CD4-positive, alpha-beta T cell treated with Interleukin-1 beta for 1 hour (primary cell): ENCODE measurements at regions not wholly inside any gene's neighbourhood (a gene's known extent, or its start where the extent isn't known, plus 50 kb on each side); places are given as distances from the start of the nearest gene placed in this dataset.
"Not testable (repeated sequence)": the region's sequence is repeated elsewhere in the genome, so short reads cannot be mapped to it uniquely, and the experiment has no call there.

ENCODE experiments used
- DNase-seq, 2 donors: peaks; one replicate each; pipeline ENCODE4 v3.0.0-alpha.2; 2020 to 2022

DNA sequence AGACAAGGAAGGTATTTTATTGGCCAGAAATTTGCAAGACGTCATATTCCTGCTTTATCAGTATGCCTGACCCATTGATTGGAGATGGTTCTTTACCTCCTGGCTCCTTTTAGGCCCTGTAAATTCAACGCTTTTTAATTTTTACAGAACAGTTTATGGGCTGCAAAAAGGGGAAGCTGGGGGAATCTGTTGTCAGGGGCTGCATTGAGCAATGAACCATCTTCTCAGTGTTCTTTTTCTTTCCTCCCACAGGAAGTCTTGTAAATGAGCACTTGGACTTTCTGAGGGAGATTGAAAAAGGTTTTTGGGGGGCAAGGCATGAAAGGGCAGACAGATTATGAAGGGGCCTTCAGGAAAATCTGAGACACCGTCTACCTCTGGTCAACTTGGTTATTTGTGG lies 503.6 kb upstream of the TNP1 start:
- DNase-seq = no peak

DNA sequence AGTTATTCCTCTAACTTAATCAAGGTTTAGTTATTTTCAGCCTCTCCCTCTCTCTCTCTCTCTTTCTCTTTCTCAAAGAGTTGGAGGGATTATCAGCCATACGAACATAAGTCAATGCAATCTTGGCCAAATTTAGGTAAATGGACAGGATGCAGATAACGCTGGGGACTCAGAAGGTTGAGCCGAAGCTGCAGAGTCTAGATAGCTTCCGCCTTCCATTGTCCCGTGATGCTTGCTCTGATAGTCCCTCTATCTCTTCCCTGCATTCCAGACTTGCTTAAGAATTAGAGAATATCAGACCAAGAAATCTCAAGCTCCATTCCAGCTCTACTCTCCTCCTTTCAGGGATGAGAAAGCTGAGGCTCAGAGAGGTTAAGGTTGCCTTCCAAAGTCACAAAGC lies 502.8 kb upstream of the TNP1 start:
- no peak for DNase-seq

DNA sequence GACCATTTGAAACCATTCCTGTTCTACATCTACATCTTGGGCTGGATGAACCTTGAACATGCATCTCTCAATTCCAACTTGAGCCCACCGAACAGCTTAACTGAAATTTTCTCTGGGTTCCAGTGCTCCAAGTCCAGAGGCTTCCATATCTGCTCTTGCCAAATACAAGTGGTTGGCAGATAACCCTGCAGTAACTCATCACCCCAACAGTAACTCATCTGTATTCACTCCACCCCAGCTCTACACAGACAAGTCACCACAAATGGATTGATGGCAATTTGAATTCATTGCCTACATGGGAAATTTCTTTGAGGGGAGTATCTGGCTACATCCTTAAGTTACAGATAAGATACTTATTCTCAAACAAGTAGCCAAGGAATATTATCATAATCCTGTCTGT lies 502.4 kb upstream of the TNP1 start:
- no peak for DNase-seq

GRCh38 chr2:217361483-217361880 lies 501.6 kb upstream of the TNP1 start:
- no peak for DNase-seq

DNA sequence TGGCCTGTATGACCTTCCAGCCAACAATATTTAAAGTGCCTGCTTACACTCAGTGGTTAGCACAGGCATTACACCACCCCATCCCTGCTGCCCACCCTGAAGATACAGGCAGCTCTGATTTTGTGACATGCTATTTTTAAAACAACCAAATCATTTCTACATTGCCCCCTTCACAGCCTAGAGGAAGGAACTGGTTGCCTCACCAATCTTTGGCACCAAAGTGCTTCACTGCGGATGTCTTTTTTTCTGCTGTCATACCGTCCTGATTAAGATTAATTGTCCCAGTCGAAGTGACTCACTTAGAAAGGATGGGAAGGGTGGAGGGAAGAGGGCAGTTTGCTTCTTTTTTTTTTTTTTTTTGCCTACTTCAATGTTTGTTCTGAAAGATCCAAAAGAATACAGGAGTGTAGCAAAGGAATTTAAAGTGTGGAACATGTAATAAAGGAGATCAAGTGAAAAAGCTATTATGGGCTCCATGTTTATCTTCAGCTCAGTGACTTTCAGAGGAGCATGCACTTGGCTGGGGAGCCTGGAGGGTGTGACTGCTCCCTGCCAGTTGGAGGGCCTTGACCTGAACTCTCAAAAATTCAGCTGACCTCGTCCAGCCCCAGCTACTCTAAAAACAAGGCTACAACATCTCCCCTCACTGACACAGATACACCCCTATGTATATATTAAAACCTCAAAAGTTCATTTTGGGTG lies 501.1 kb upstream of the TNP1 start:
- no peak for DNase-seq

DNA sequence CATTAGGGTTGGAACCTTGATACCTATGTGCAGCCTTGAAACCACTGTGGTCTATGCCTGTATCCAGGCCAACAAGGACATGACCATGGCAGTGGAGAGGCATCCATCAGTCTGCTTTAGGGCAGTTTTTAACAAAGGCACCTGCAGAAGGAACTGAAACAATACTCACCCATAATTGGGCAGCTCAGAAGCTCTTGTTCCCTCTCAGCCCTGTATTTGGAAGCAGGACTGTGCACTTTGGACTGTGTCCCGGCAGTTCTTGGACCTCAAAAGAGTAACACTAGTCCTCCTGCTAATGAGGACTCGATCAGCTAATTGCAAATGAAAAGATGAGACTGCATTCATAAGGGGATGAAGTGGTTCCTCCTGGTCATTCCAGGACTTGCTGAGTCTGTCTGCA lies 500.2 kb upstream of the TNP1 start:
- DNase-seq = no peak

DNA sequence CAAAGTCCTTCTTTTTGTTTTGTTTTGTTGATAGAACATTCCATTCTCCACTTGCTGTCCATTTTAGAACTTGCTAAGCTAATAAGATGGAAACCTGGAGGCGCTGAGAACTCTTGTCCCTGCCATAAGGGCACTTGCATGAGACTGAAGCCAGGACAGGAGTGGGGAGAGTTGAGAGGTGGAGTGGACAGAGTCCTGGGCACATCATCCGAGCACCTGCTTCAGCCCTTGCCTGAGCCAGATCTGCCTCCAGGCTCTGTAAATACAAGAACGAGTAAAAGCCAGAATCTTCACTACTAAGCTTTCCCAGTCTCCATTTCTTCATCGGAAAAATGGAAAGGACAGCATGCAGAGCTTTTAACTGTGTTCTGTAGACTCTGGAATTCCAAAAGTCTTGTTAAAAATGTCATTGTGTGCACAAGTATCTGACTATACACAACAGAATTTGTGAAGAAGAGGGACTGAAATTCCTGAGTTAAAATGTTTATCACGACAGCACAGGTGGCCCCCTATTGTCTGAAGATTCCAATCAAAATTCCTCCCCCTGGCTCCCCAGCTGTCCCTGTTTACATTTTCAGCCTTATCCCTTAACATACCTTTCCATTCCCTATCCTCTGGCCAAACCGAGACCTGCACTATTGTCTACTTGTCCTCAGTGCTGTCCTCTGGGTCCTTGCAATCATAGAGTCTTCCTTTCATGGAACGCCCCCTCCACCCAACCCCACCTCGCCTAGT lies 498.2 kb upstream of the TNP1 start:
- DNase-seq = no peak

DNA sequence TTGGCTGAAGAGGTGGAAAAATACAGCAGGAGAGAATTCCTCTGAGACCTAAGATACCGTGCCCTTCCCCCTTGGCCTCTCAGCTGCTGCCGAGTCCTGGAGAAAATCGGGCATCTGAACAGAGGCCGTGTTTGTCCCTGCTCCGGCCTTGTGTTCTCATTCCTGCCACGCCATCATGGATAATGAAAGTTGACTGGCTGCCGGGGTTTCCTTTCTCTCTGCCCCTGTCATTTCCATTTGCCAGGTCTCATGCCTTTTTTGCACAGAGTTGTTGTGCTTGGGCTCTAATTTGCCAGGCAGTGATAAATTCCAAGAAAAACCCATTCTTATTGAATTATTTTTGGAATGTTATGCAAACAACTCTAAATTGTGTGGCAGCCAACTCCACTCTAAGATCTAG lies 496.9 kb upstream of the TNP1 start:
- DNase-seq = no peak

DNA sequence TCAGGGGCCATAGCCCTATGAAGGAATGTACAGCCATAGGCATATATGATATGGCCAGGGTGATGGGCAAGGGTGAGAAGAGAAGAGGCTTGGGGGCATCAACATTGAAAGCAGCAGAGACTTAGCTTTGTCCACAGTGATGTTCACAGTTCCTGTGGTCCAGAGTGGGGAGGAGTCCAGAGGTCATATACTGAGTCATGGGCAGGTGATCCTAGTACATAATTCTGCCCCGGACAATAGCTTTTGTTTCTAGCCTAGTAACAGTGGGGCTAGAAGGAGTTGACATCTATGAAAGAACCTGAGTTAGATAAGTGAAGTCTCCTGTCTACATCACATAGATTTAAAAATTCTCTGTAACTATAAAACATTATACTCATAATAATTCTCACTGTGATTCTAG lies 496.3 kb upstream of the TNP1 start:
- DNase-seq = no peak

DNA sequence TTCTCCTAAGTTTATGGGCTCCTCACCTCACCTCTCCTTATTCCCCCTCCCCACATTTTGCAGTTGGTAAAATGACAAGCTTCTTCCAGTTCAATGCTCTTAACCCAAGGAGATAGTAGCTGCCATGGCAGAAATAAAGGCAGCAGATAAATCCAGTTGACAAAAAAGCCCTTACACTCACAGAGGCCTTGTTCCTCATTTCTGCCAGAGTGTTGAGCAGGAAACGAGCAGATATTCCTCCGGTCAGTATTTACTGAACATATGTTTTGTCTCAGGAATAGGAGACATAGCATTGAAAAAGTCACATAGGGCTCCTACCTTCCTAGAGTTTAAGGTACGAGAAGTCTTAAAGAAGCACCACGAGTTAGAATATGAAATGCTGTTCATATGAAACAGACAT lies 493.7 kb upstream of the TNP1 start:
- DNase-seq = no peak

GRCh38 chr2:217351378-217351777 lies 491.5 kb upstream of the TNP1 start:
- no peak for DNase-seq

- DNase-seq = no peak
Measured at GRCh38 chr2:217349251-217349650, 489.4 kb upstream of the TNP1 start.

DNA sequence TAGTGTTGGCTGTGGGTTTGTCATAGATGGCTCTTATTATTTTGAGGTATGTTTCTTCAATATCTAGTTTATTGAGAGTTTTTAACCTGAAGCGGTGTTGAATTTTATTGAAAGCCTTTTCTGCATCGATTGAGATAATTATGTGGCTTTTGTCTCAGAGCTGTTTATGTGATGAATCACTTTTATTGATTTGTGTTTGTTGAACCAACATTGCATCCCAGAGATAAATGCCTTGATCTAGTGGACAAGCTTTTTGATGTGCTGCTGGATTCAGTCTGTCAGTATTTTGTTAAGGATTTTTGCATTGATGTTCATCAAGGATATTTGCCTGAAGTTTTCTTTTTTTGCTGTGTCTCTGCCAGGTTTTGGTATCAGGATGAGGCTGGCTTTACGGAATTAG lies 487.8 kb upstream of the TNP1 start:
- DNase-seq = not testable (repeated sequence)

DNA sequence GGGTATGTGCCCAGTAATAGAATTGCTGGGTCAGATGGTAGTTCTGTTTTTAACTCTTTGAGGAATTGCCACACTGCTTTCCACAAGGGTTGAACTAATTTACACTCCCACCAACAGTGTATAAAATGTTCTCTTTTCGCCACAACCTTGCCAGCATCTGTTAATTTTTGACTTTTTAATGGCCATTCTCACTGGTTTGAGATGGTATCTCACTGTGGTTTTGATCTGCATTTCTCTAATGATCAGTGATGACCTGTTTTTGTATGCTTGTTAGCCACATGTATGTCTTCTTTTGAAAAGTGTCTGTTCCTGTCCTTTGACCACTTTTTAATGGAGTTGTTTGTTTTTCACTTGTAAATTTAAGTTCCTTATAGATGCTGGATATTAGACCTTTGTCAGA lies 486.2 kb upstream of the TNP1 start:
- DNase-seq = not testable (repeated sequence)

DNA sequence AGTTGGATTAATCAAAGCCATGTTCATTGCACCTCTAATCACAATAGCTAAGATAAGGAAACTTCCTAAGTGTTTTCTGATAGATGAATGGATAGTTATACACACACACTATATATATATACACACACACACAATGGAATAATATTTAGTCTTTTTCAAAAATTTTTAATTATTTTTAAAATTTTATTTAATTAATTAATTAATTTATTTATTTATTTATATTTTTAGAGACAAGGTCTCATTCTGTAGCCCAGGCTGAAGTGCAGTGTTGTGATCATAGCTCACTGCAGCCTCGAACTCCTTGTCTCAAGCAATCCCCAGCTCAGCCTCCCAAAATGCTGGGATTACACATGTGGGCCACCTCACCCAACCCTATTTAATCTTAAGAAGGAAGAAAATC lies 481.0 kb upstream of the TNP1 start:
- no peak for DNase-seq

DNA sequence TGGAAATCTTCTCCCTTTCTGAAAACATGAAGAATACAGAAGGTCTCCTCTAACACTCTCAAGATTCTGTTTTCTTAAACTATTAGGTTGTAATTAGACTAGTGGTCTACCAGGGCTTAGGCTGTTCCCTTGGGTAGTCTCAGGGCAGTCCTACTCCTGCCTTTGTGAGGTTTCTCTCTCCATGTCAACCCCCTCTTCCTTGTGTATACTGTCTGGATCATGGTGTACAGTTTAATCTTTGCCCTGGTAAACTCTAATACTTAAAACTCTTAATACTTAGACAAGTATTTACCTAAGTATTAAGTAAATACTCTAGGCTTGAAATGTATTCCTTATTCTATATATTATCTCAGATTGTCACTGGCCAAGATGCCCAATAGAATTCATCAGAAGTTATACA lies 480.3 kb upstream of the TNP1 start:
- DNase-seq = no peak

- DNase-seq = no peak
Measured at GRCh38 chr2:217339753-217340152, 479.9 kb upstream of the TNP1 start.

- DNase-seq = no peak
Measured at GRCh38 chr2:217338306-217338916, 478.5 kb upstream of the TNP1 start.

DNA sequence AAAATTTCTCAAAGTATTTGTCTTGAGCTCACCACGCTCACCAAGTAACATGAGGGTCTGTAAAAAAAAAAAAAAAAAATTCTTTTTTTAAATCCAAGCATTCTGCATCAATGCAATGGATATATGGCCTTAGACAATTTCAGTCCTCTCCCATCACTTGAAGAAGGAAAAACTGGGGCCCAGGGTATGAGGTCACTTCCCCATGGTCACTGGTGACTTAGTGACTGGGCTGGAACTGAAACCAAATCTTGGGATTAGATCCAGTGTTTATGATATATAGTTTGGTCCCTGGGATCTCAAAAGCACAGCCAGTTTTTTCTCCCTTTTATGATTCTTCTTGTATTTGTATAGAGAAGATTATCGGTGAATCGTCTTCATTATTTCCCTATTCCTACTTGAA lies 477.9 kb upstream of the TNP1 start:
- DNase-seq = no peak

- no peak for DNase-seq
Measured at GRCh38 chr2:217336694-217337093, 476.8 kb upstream of the TNP1 start.

DNA sequence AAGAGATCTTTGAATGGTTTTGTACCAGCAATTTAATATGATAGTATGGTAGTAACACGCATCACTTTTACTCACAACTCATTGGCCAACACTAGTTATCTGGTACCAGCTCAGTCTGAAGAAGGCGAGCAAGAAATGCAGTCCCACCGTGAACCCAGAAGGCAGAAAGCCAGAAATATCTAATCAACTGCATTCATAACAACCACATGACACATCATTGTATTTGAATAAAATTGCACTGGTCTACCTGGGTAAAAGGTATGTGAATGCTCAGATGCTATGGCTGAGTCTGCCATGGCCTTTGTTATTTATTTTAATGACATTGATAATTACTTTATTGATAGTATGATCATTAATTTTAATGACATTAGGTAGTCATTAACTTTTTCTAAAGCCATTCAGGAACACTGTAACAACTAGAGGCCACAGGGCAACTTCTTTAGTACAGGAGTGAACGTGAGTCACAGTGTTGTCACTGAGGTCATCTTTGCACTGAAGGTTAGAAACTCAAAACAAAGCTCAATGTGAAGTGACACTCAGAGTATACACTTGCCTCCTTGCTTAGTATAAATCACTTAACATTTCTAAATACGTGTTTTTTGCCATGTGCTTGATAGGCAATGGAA lies 475.6 kb upstream of the TNP1 start:
- DNase-seq = no peak

- DNase-seq = no peak
Measured at GRCh38 chr2:217334561-217334960, 474.7 kb upstream of the TNP1 start.

DNA sequence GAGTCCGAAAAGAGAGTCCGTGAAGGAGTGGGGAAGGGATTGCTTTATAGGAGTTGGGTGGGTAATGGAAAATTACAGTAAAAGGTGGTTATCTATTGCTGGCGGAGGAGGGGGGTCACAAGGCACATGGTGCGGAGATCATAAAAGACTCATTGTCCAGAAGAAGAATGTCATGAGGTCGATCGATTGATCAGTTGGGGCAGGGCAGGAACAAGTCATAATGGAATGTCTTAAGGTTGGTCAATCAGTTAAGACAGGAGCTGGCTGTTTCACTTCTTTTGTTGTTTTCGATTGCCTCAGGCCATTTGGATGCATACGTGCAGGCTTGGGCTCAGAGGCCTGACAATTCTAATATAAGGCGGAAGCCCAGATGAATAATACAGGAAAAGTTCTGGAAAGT lies 473.0 kb upstream of the TNP1 start:
- no peak for DNase-seq

- DNase-seq = no peak
Measured at GRCh38 chr2:217332417-217332791, 472.5 kb upstream of the TNP1 start.
